Panc1 (cell line): ENCODE measurements at regions not wholly inside any gene's neighbourhood (a gene's known extent, or its start where the extent isn't known, plus 50 kb on each side); places are given as distances from the start of the nearest gene placed in this dataset.
"Not testable (repeated sequence)": the region's sequence is repeated elsewhere in the genome, so short reads cannot be mapped to it uniquely, and the experiment has no call there.

ENCODE experiments used
- POLR2AphosphoS5 ChIP-seq: IDR thresholded peaks from 2 replicates; pipeline ENCODE4 v1.6.1; 2012; ENCODE audit warnings: mild to moderate bottlenecking, low read depth, low read length, moderate library complexity
- SIN3A ChIP-seq: IDR thresholded peaks from 2 replicates; pipeline ENCODE4 v1.6.1; 2012; ENCODE audit warnings: low read depth, mild to moderate bottlenecking, low read length, moderate library complexity, borderline replicate concordance; ENCODE audit not compliant: insufficient read depth
- TCF7L2 ChIP-seq: IDR thresholded peaks from 2 replicates; pipeline ENCODE4 v1.6.1; 2011; ENCODE audit warnings: mild to moderate bottlenecking, low read depth, low read length, inconsistent platforms
- TF ChIP-seq, protein P1 (sequence below), 2 experiments: IDR thresholded peaks; 2 replicates each; pipeline ENCODE4 v1.6.1; 2011 to 2012; ENCODE audit warnings: low read depth in 2 of 2, control low read depth in 1 of 2, low read length in 1 of 2, mild to moderate bottlenecking in 1 of 2, moderate library complexity in 1 of 2; ENCODE audit not compliant: insufficient read depth in 1 of 2
- TF ChIP-seq, protein P2 (sequence below): fragments of 450-650 bp; IDR thresholded peaks from 2 replicates; pipeline ENCODE4 v1.5.1; 2017; ENCODE audit warnings: mild to moderate bottlenecking

DNA sequence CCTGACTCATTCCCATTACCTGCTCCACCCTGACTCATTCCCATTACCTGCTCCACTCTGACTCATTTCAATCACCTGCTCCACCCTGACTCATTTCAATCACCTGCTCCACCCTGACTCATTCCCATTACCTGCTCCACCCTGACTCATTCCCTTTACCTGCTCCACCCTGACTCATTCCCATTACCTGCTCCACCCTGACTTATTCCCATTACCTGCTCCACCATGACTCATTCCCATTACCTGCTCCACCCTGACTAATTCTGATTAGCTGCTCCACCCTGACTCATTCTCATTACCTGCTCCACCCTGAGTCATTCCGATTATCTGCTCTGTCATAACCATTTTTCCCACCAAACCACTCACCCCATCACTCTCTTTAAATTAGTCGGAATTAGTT lies 901.2 kb upstream of the NEGR1 start:
- TF ChIP-seq, protein P1, sequence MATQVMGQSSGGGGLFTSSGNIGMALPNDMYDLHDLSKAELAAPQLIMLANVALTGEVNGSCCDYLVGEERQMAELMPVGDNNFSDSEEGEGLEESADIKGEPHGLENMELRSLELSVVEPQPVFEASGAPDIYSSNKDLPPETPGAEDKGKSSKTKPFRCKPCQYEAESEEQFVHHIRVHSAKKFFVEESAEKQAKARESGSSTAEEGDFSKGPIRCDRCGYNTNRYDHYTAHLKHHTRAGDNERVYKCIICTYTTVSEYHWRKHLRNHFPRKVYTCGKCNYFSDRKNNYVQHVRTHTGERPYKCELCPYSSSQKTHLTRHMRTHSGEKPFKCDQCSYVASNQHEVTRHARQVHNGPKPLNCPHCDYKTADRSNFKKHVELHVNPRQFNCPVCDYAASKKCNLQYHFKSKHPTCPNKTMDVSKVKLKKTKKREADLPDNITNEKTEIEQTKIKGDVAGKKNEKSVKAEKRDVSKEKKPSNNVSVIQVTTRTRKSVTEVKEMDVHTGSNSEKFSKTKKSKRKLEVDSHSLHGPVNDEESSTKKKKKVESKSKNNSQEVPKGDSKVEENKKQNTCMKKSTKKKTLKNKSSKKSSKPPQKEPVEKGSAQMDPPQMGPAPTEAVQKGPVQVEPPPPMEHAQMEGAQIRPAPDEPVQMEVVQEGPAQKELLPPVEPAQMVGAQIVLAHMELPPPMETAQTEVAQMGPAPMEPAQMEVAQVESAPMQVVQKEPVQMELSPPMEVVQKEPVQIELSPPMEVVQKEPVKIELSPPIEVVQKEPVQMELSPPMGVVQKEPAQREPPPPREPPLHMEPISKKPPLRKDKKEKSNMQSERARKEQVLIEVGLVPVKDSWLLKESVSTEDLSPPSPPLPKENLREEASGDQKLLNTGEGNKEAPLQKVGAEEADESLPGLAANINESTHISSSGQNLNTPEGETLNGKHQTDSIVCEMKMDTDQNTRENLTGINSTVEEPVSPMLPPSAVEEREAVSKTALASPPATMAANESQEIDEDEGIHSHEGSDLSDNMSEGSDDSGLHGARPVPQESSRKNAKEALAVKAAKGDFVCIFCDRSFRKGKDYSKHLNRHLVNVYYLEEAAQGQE (IDR thresholded peaks at IDR 0.05; ENCODE audit: insufficient read depth in 1 of 2, low read depth in 2 of 2, low read length in 1 of 2), result not testable (repeated sequence)
- TF ChIP-seq, protein P2, sequence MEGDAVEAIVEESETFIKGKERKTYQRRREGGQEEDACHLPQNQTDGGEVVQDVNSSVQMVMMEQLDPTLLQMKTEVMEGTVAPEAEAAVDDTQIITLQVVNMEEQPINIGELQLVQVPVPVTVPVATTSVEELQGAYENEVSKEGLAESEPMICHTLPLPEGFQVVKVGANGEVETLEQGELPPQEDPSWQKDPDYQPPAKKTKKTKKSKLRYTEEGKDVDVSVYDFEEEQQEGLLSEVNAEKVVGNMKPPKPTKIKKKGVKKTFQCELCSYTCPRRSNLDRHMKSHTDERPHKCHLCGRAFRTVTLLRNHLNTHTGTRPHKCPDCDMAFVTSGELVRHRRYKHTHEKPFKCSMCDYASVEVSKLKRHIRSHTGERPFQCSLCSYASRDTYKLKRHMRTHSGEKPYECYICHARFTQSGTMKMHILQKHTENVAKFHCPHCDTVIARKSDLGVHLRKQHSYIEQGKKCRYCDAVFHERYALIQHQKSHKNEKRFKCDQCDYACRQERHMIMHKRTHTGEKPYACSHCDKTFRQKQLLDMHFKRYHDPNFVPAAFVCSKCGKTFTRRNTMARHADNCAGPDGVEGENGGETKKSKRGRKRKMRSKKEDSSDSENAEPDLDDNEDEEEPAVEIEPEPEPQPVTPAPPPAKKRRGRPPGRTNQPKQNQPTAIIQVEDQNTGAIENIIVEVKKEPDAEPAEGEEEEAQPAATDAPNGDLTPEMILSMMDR, result not testable (repeated sequence)
- TF ChIP-seq POLR2AphosphoS5, TCF7L2, SIN3A: not testable (repeated sequence)
